MG63 (cell line): ENCODE measurements at regions not wholly inside any gene's neighbourhood (a gene's known extent, or its start where the extent isn't known, plus 50 kb on each side); places are given as distances from the start of the nearest gene placed in this dataset.
"Not testable (repeated sequence)": the region's sequence is repeated elsewhere in the genome, so short reads cannot be mapped to it uniquely, and the experiment has no call there.

Source experiments
- DNase-seq: peaks from one replicate; pipeline ENCODE4 v3.0.0-alpha.2; 2020
- H3K27me3 ChIP-seq: fragments of 250-450 bp; sonication (Bioruptor Pico); 2 replicates; pipeline ENCODE4 v1.5.1; 2020; ENCODE audit warnings: mild to moderate bottlenecking, moderate library complexity
- H3K36me3 ChIP-seq: fragments of 250-450 bp; sonication (Bioruptor Pico); 2 replicates; pipeline ENCODE4 v1.5.1; 2020; ENCODE audit warnings: mild to moderate bottlenecking, moderate library complexity
- H3K4me3 ChIP-seq: fragments of 250-450 bp; sonication (Bioruptor Pico); 2 replicates; pipeline ENCODE4 v1.5.1; 2020; ENCODE audit warnings: mild to moderate bottlenecking, moderate library complexity
- H3K9me3 ChIP-seq: fragments of 250-450 bp; sonication (Bioruptor Pico); 2 replicates; pipeline ENCODE4 v1.5.1; 2020; ENCODE audit warnings: mild to moderate bottlenecking, moderate library complexity

GRCh38 chr1:185404291-185404690 is 87.2 kb upstream of the IVNS1ABP start:
- H3K36me3 ChIP-seq: no peaks in the 10 kb centered on the region
- no peaks in the 10 kb centered on the region; the same call in 1 of the 2 replicates for H3K9me3 ChIP-seq
- H3K27me3 ChIP-seq: no peaks in the 10 kb centered on the region
- H3K4me3 ChIP-seq: no peak overlapping the region
- DNase-seq: peak; percentile 81

GRCh38 chr1:185402930-185403329 is 85.9 kb upstream of the IVNS1ABP start:
- DNase-seq: peak; percentile 9
- Histone ChIP-seq H3K36me3 (no peaks in the 10 kb centered on the region), H3K4me3 (no peak overlapping the region), H3K27me3 (no peaks in the 10 kb centered on the region), H3K9me3 (no peaks in the 10 kb centered on the region; the same call in 1 of the 2 replicates)

- Histone ChIP-seq H3K27me3 (no peaks in the 10 kb centered on the region), H3K9me3 (no peaks in the 10 kb centered on the region), H3K36me3 (no peaks in the 10 kb centered on the region), H3K4me3 (no peak overlapping the region)
- peak; percentile 95 for DNase-seq
Measured at GRCh38 chr1:185401019-185401418, 84.0 kb upstream of the IVNS1ABP start.

- Histone ChIP-seq H3K4me3 (no peak overlapping the region), H3K36me3 (no peaks in the 10 kb centered on the region), H3K27me3 (no peaks in the 10 kb centered on the region), H3K9me3 (no peaks in the 10 kb centered on the region)
- DNase-seq: peak; percentile 47
Measured at GRCh38 chr1:185400052-185400451, 83.0 kb upstream of the IVNS1ABP start.

DNA sequence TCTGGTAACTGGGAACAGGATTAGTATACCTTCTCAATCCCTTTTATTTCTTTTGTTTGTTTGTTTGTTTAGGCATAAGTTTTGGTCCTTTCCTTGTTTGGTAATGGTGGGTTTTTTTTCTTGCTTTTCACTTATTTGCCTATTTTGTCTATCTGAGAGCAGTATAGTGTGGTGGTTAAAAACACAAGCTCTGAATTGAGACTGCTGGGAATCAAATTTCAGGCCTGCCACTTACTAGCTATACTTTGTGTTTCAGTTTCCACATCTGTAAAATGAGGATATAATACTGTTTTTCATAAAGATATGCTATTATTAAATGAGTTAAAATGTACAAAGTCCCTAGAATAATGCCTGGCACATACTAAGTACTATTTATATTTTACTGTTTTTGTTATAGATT is 81.6 kb upstream of the IVNS1ABP start:
- no peaks in the 10 kb centered on the region for H3K9me3 ChIP-seq
- DNase-seq: no peak
- no peaks in the 10 kb centered on the region for H3K27me3 ChIP-seq
- H3K36me3 ChIP-seq: no peaks in the 10 kb centered on the region
- H3K4me3 ChIP-seq: no peak overlapping the region

DNA sequence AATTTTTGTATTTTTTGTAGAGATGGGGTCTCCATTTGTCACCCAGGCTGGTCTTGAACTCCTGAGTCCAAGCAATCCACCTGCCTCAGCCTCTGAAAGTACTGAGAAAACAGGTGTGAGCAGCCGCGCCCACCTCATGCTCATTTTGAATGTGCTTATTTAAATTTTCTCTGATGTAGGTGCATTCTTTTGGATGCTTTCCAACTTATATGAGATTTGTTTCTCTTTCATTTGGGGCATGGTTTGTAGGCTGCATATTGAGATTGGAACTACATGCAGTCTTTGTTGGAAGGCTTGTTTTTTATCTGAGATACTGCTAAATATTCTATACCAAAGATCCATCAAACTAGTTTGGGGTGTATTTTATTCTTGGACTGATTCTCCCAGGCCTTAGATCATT is 81.0 kb upstream of the IVNS1ABP start:
- no peak overlapping the region for H3K4me3 ChIP-seq
- no peak for DNase-seq
- H3K9me3 ChIP-seq: no peaks in the 10 kb centered on the region
- H3K36me3 ChIP-seq: no peaks in the 10 kb centered on the region
- H3K27me3 ChIP-seq: no peaks in the 10 kb centered on the region

- no peaks in the 10 kb centered on the region for H3K36me3 ChIP-seq
- no peak overlapping the region for H3K4me3 ChIP-seq
- H3K27me3 ChIP-seq: no peaks in the 10 kb centered on the region
- DNase-seq: no peak
- no peaks in the 10 kb centered on the region for H3K9me3 ChIP-seq
Measured at GRCh38 chr1:185397183-185397582, 80.1 kb upstream of the IVNS1ABP start.

GRCh38 chr1:185396126-185396525 is 79.1 kb upstream of the IVNS1ABP start:
- H3K4me3 ChIP-seq: no peak overlapping the region
- DNase-seq: no peak
- H3K27me3 ChIP-seq: no peaks in the 10 kb centered on the region
- H3K36me3 ChIP-seq: no peaks in the 10 kb centered on the region
- H3K9me3 ChIP-seq: no peaks in the 10 kb centered on the region

- DNase-seq: no peak
- H3K4me3 ChIP-seq: no peak overlapping the region
- no peaks in the 10 kb centered on the region for H3K27me3 ChIP-seq
- no peaks in the 10 kb centered on the region for H3K9me3 ChIP-seq
- no peaks in the 10 kb centered on the region for H3K36me3 ChIP-seq
Measured at GRCh38 chr1:185393815-185394214, 76.8 kb upstream of the IVNS1ABP start.

- H3K4me3 ChIP-seq: no peak overlapping the region
- no peaks in the 10 kb centered on the region for H3K27me3 ChIP-seq
- H3K9me3 ChIP-seq: no peaks in the 10 kb centered on the region
- DNase-seq: no peak
- H3K36me3 ChIP-seq: no peaks in the 10 kb centered on the region
Measured at GRCh38 chr1:185393205-185393604, 76.2 kb upstream of the IVNS1ABP start.

DNA sequence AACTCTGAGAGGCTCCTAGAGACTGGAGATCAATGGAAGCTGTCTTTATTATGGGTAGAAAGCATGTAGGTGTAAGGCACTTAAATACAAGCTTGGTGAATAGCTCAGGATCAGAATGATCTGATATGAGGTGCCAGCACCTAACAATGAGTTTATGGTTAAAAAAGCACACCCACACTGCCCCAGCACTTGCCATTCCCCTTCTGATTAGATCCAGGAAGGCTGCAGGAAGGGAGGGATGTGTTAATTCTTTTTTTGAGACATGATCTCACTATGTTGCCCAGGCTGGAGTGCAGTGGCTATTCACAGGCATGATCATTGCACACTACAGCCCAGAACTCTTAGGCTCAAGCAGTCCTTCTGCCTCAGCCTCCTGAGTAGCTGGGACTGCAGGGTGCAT is 71.8 kb upstream of the IVNS1ABP start:
- Histone ChIP-seq H3K4me3 (no peak overlapping the region), H3K9me3 (no peaks in the 10 kb centered on the region), H3K36me3 (no peaks in the 10 kb centered on the region), H3K27me3 (no peaks in the 10 kb centered on the region)
- no peak for DNase-seq

DNA sequence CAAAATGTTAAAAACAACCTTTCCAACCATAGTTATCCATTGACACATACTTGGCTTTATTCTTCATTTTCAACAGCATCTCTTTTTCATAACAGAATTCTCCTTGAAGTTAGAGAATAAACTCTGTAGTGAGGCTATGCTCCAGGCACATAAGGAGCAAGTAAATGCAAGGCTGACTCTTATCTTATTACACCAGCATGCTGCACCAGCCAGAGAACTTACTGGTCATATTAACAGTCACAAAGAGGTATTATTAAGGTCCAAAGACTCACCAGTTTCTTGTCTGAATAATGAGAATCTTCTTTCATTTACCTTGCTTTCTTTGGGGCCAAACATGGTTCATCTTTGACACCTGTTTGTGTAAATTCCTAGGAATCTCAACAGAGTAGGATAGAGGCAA is 71.3 kb upstream of the IVNS1ABP start:
- Histone ChIP-seq H3K27me3 (no peaks in the 10 kb centered on the region), H3K4me3 (no peak overlapping the region)
- no peak for DNase-seq

DNA sequence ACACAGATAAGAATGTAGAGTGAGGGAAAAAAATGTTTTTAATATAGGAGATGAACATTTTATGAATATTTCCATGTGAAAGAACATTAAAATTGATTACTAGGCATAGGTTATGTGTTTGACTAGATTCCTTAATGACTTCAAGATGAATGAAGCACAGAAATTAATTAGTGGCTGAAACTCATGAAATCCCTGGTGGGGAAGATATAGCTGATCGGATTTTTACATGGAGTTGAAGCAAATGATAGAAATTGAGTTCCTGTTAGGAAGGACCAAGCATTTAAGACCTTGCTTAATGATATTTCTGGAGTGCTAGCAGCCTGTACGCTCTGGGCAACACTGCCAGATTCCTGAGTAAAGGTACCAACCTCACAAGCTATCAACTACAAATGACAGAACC is 68.9 kb upstream of the IVNS1ABP start:
- no peak for DNase-seq
- Histone ChIP-seq H3K36me3 (no peaks in the 10 kb centered on the region), H3K9me3 (no peaks in the 10 kb centered on the region), H3K4me3 (no peak overlapping the region), H3K27me3 (no peaks in the 10 kb centered on the region)

More for the DNA sequence above, 71.3 kb upstream of the IVNS1ABP start:
- Histone ChIP-seq H3K36me3 (no peaks in the 10 kb centered on the region), H3K9me3 (no peaks in the 10 kb centered on the region)

DNA sequence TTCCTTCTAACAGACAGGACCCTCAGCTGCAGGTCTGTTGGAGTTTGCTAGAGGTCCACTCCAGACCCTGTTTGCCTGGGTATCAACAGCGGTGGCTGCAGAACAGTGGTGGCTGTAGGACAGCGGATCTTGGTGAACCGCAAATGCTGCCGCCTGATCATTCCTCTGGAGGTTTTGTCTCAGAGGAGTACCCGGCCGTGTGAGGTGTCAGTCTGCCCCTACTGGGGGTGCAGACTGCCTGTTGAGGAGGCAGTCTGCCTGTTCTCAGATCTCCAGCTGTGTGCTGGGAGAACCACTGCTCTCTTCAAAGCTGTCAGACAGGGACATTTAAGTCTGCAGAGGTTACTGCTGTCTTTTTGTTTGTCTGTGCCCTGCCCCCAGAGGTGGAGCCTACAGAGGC is 66.8 kb upstream of the IVNS1ABP start:
- DNase-seq, H3K36me3 ChIP-seq, H3K27me3 ChIP-seq, H3K9me3 ChIP-seq, H3K4me3 ChIP-seq: not testable (repeated sequence)

GRCh38 chr1:185377831-185378230 is 60.8 kb upstream of the IVNS1ABP start:
- H3K9me3 ChIP-seq: no peaks in the 10 kb centered on the region
- DNase-seq: no peak
- H3K27me3 ChIP-seq: no peaks in the 10 kb centered on the region
- H3K36me3 ChIP-seq: no peaks in the 10 kb centered on the region
- no peak overlapping the region for H3K4me3 ChIP-seq

- Histone ChIP-seq H3K9me3 (no peaks in the 10 kb centered on the region), H3K4me3 (no peak overlapping the region), H3K36me3 (no peaks in the 10 kb centered on the region), H3K27me3 (no peaks in the 10 kb centered on the region)
- DNase-seq: no peak
Measured at GRCh38 chr1:185376840-185377635, 60.0 kb upstream of the IVNS1ABP start.

DNA sequence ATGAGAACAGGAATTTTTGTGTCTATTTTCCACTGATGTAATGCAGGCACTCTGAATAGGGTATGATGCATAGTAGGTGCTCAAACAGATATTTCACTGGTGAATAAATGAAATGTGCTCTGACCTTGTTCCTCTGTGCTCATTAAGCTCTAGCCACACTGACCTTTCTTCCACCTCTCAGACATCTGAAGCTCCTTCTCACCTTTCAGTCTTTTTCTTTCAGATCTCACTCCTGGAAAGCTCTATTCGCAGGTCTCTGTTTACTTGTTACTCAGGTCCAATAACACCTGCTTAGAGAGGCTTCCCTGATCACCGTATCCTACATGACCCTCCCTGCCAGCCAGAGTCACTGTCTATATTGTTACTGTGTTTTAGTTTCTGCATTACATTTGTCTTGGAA is 59.2 kb upstream of the IVNS1ABP start:
- DNase-seq: no peak

DNA sequence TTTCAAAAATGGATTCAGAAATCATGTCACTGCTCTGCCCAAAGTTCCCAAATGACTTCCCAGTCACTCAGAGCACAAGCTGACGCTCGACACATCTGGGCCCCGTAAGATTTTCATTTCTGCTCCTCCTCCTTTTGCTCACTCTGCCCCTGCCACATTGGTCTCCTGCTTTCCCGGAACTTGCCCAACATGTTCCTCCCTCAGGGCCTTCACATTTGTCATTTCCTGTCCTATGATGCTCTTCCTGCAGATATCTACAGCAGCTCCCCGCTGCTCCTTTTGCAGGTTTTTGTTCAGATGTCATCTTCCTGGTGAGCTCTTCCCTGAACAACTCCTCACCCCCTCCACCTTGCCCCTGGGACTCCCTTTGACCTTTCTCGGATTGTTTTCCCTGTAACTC is 58.5 kb upstream of the IVNS1ABP start:
- DNase-seq: no peak
- H3K27me3 ChIP-seq: no peaks in the 10 kb centered on the region
- H3K36me3 ChIP-seq: no peaks in the 10 kb centered on the region
- no peak overlapping the region for H3K4me3 ChIP-seq
- no peaks in the 10 kb centered on the region for H3K9me3 ChIP-seq

More for the DNA sequence above, 59.2 kb upstream of the IVNS1ABP start:
- Histone ChIP-seq H3K36me3 (no peaks in the 10 kb centered on the region), H3K9me3 (no peaks in the 10 kb centered on the region), H3K4me3 (no peak overlapping the region), H3K27me3 (no peaks in the 10 kb centered on the region)
